Anterior cingulate cortex (tissue), 58 donors: ENCODE measurements at regions not wholly inside any gene's neighbourhood (a gene's known extent, or its start where the extent isn't known, plus 50 kb on each side); places are given as distances from the start of the nearest gene placed in this dataset.
A peak's percentile ranks its signal among the peaks of the same experiment; 100 is the strongest.
"Not testable (repeated sequence)": the region's sequence is repeated elsewhere in the genome, so short reads cannot be mapped to it uniquely, and the experiment has no call there.

Experiments used
- DNase-seq, 58 donors: peaks; one replicate each; lab custom pipeline; 2025; lab: John Stamatoyannopoulos, UW

GRCh38 chr3:13766128-13766527, 113.7 kb downstream of the WNT7A start:
- no peak for DNase-seq

GRCh38 chr3:13764161-13764560, 115.7 kb downstream of the WNT7A start:
- no peak for DNase-seq

- no peak for DNase-seq
Observed at GRCh38 chr3:13762906-13763305, 117.0 kb downstream of the WNT7A start.

- no peak for DNase-seq
Observed at GRCh38 chr3:13750731-13751130, 129.1 kb downstream of the WNT7A start.

GRCh38 chr3:13750215-13750614, 129.7 kb downstream of the WNT7A start:
- no peak for DNase-seq

GRCh38 chr3:13749063-13749764, 130.7 kb downstream of the WNT7A start:
- no peak for DNase-seq

GRCh38 chr3:13748276-13748879, 131.5 kb downstream of the WNT7A start:
- DNase-seq, result no peak

GRCh38 chr3:13747627-13748026, 132.2 kb downstream of the WNT7A start:
- no peak for DNase-seq

GRCh38 chr3:13746385-13746784, 133.5 kb downstream of the WNT7A start:
- no peak for DNase-seq

GRCh38 chr3:13745636-13746035, 134.2 kb downstream of the WNT7A start:
- no peak for DNase-seq

GRCh38 chr3:13740795-13741194, 139.1 kb downstream of the WNT7A start:
- DNase-seq, result no peak

- not testable (repeated sequence) for DNase-seq
Observed at GRCh38 chr3:13733726-13734125, 146.1 kb downstream of the WNT7A start.

- no peak for DNase-seq
Observed at GRCh38 chr3:13728487-13728886, 151.4 kb downstream of the WNT7A start.

GRCh38 chr3:13727890-13728289, 152.0 kb downstream of the WNT7A start:
- no peak for DNase-seq

GRCh38 chr3:13723676-13724207, 156.1 kb downstream of the WNT7A start:
- no peak for DNase-seq

- no peak for DNase-seq
Observed at GRCh38 chr3:13722178-13722577, 157.7 kb downstream of the WNT7A start.

- DNase-seq, result peak in 1 of 58 donors; percentile 15
Observed at GRCh38 chr3:13718436-13718835, 161.4 kb downstream of the WNT7A start.

GRCh38 chr3:13718000-13718399, 161.9 kb downstream of the WNT7A start:
- DNase-seq, result no peak

- no peak for DNase-seq
Observed at GRCh38 chr3:13717222-13717895, 162.5 kb downstream of the WNT7A start.

- no peak for DNase-seq
Observed at GRCh38 chr3:13716540-13717221, 163.2 kb downstream of the WNT7A start.

- DNase-seq, result no peak
Observed at GRCh38 chr3:13715961-13716360, 163.9 kb downstream of the WNT7A start.
